ENCODE measurements at regions not wholly inside any gene's neighbourhood (a gene's known extent, or its start where the extent isn't known, plus 50 kb on each side); places are given as distances from the start of the nearest gene placed in this dataset.

DNA sequence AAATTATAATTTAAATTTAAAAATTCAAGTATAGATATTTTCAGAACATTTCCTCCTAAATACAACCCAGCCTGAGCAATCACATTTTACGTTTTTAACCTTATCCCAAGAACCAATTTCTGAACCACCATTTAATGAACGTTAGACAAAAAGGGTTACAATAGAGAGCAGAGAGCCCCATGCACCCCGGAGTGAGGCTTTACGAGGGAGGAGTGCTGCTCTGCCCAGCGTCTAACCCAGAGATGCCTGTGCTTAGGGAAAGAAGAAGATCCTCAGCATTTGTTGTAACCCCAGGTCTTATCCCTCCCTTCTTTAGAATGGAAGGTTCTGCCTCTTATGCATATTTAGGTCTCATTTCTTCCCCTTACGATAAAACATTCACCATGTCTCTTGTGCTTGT lies 169.1 kb downstream of the ICE1 start:
- DNase-seq (no peak), FAIRE-seq (no peak)
- Histone ChIP-seq H3K4me1 (ENCODE audit: control insufficient read depth in 3 of 3, insufficient read depth in 2 of 3, low read depth in 1 of 3, low read length in 2 of 3) (no peaks in the 10 kb centered on the region), H3K36me3 (ENCODE audit: control insufficient read depth in 3 of 3, insufficient read depth in 2 of 3, low read depth in 1 of 3, low read length in 3 of 3) (no peaks in the 10 kb centered on the region), H3K9me3 (ENCODE audit: control insufficient read depth in 2 of 2, insufficient read depth in 1 of 2, low read depth in 1 of 2, low read length in 1 of 2) (no peaks in the 10 kb centered on the region), H3K4me3 (ENCODE audit: low read depth in 1 of 3, low read length in 3 of 3) (no peak overlapping the region), H3K27me3 (ENCODE audit: control insufficient read depth in 3 of 3, insufficient read depth in 3 of 3, low read length in 3 of 3) (no peaks in the 10 kb centered on the region), H3K27ac (ENCODE audit: low read depth in 1 of 3, low read length in 2 of 3) (no peak overlapping the region)
- 71 to 74% (median 74%) methylated on average over 6 of the region's 6 CpGs for WGBS, 3 donors

DNA sequence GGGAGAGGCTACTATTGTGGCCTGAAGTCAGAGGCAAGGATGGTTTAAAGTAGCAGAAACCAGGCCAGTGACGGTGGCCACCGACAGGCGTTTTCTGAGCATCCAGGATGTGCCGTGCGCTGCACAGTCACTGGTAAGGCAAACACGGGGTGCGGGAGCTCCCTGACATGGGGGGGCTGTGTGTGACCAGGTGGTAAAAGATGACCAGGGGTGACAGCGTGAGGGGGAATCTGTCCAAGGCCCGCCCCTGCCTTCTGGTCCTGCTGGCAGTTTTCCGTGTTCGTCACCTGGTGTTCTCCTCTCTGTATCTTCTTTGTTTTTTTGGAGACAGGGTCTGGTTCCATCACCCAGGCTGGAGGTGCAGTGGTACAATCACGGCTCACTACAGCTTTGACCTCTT lies 167.4 kb downstream of the ICE1 start:
- Histone ChIP-seq H3K27ac (ENCODE audit: low read depth in 1 of 3, low read length in 2 of 3) (no peak overlapping the region), H3K4me1 (ENCODE audit: control insufficient read depth in 3 of 3, insufficient read depth in 2 of 3, low read depth in 1 of 3, low read length in 2 of 3) (no peaks in the 10 kb centered on the region), H3K36me3 (ENCODE audit: control insufficient read depth in 3 of 3, insufficient read depth in 2 of 3, low read depth in 1 of 3, low read length in 3 of 3) (no peaks in the 10 kb centered on the region), H3K9me3 (ENCODE audit: control insufficient read depth in 2 of 2, insufficient read depth in 1 of 2, low read depth in 1 of 2, low read length in 1 of 2) (no peaks in the 10 kb centered on the region), H3K4me3 (ENCODE audit: low read depth in 1 of 3, low read length in 3 of 3) (no peak overlapping the region), H3K27me3 (ENCODE audit: control insufficient read depth in 3 of 3, insufficient read depth in 3 of 3, low read length in 3 of 3) (no peaks in the 10 kb centered on the region)
- no peak for FAIRE-seq
- WGBS, 3 donors = 89 to 97% (median 93%) methylated on average over 12 of the region's 12 CpGs
- no peak for DNase-seq

DNA sequence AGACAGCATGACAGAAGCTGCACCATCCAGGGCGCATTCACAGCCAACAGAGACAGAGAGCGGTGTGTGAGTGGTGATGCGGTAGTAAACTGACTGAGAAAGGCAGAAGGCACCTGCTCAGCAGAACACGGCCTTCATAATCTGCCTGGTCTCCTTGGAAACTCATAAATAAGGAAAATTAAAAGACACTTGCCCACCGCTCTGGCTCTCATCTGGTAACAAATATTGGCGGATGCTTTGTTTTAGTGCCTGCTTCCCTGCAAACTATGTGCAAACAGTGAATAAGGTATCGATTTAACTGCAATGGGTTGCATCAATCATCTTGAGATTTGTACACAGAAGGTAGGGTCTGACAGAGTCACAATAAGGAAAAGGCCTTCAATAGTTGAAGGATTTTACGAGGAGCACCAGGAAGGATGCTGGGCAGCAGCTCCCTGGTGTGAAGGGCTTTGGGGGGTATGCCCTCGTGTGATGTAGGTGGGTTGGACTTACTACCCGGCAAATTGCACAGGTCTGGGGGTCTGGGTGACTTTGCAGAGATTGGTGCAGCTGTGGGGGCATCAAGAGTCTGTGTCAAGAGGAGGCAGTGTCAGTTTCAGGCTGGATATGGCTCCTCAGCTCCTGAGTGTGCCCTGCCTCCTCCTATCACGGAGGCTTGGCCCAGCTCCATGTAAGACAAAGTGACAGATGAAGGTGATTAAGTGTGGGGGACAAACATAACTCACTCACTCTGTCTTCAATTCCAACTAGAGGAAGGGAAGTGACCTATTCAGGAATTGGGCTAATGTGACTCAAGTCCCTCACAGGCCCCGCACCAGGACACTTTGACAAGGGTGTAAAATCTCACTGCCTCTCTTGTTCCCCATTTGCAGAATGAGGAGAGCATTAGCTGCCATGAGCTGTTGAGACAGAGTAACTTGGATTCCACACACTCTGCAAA lies 166.7 kb downstream of the ICE1 start:
- Histone ChIP-seq H3K4me1 (ENCODE audit: control insufficient read depth in 3 of 3, insufficient read depth in 2 of 3, low read depth in 1 of 3, low read length in 2 of 3) (no peaks in the 10 kb centered on the region), H3K27ac (ENCODE audit: low read depth in 1 of 3, low read length in 2 of 3) (no peak overlapping the region), H3K36me3 (ENCODE audit: control insufficient read depth in 3 of 3, insufficient read depth in 2 of 3, low read depth in 1 of 3, low read length in 3 of 3) (no peaks in the 10 kb centered on the region), H3K4me3 (ENCODE audit: low read depth in 1 of 3, low read length in 3 of 3) (no peak overlapping the region), H3K9me3 (ENCODE audit: control insufficient read depth in 2 of 2, insufficient read depth in 1 of 2, low read depth in 1 of 2, low read length in 1 of 2) (no peaks in the 10 kb centered on the region), H3K27me3 (ENCODE audit: control insufficient read depth in 3 of 3, insufficient read depth in 3 of 3, low read length in 3 of 3) (no peaks in the 10 kb centered on the region)
- 47 to 65% (median 54%) methylated on average over 12 of the region's 12 CpGs for WGBS, 3 donors
- FAIRE-seq (no peak), DNase-seq (no peak)

DNA sequence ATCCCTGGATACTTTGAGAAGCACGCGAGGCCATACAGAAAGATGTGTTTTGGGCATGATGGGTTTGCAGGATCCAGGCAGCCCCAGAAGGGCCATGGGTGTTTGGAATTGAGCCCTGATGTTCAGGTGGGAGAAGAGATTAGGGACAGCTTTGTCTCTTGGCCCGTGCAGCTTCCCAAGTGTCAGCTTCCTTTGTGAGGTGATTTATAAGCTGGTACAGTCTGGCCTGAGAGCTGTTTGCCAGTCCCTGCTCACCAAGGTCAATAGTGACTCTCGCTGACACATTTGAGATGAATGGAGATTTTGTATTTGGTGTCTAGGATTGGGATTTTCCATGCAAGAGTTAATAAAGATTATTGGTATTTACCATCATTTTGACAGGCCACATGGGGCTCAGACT lies 165.9 kb downstream of the ICE1 start:
- H3K4me1 ChIP-seq (ENCODE audit: control insufficient read depth in 3 of 3, insufficient read depth in 2 of 3, low read depth in 1 of 3, low read length in 2 of 3) = no peaks in the 10 kb centered on the region
- H3K9me3 ChIP-seq (ENCODE audit: control insufficient read depth in 2 of 2, insufficient read depth in 1 of 2, low read depth in 1 of 2, low read length in 1 of 2) = no peaks in the 10 kb centered on the region
- FAIRE-seq (no peak), DNase-seq (no peak)
- no peaks in the 10 kb centered on the region for H3K27me3 ChIP-seq (ENCODE audit: control insufficient read depth in 3 of 3, insufficient read depth in 3 of 3, low read length in 3 of 3)
- H3K4me3 ChIP-seq (ENCODE audit: low read depth in 1 of 3, low read length in 3 of 3) = no peak overlapping the region
- H3K36me3 ChIP-seq (ENCODE audit: control insufficient read depth in 3 of 3, insufficient read depth in 2 of 3, low read depth in 1 of 3, low read length in 3 of 3) = no peaks in the 10 kb centered on the region
- H3K27ac ChIP-seq (ENCODE audit: low read depth in 1 of 3, low read length in 2 of 3) = no peak overlapping the region
- WGBS, 3 donors = 81 to 84% (median 84%) methylated on average over 4 of the region's 4 CpGs

DNA sequence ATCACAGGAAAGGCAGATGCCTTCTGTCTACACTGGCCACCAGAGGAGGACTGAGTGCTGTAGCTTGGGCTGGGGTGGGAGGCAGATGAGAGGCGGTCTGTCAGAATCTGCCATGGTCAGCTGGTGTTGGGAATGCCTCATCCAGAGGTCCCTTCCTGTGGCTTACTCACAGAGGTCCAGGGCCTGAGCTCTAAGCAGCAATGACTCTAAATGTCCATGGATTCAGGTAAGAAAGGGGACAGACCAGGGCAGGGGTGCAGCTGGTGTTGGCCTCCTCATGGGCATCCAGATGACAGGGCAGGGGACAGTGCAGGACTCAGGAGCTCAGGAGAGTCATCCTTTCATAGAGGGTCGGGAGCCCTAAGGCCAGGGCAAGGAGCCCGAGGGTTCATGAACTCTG lies 165.0 kb downstream of the ICE1 start:
- DNase-seq (no peak), FAIRE-seq (no peak)
- no peaks in the 10 kb centered on the region for H3K36me3 ChIP-seq (ENCODE audit: control insufficient read depth in 3 of 3, insufficient read depth in 2 of 3, low read depth in 1 of 3, low read length in 3 of 3)
- H3K27me3 ChIP-seq (ENCODE audit: control insufficient read depth in 3 of 3, insufficient read depth in 3 of 3, low read length in 3 of 3) = no peaks in the 10 kb centered on the region
- no peaks in the 10 kb centered on the region for H3K9me3 ChIP-seq (ENCODE audit: control insufficient read depth in 2 of 2, insufficient read depth in 1 of 2, low read depth in 1 of 2, low read length in 1 of 2)
- 57 to 67% (median 64%) methylated on average over 3 of the region's 3 CpGs for WGBS, 3 donors
- no peak overlapping the region for H3K4me3 ChIP-seq (ENCODE audit: low read depth in 1 of 3, low read length in 3 of 3)
- H3K4me1 ChIP-seq (ENCODE audit: control insufficient read depth in 3 of 3, insufficient read depth in 2 of 3, low read depth in 1 of 3, low read length in 2 of 3) = no peaks in the 10 kb centered on the region
- no peak overlapping the region for H3K27ac ChIP-seq (ENCODE audit: low read depth in 1 of 3, low read length in 2 of 3)

DNA sequence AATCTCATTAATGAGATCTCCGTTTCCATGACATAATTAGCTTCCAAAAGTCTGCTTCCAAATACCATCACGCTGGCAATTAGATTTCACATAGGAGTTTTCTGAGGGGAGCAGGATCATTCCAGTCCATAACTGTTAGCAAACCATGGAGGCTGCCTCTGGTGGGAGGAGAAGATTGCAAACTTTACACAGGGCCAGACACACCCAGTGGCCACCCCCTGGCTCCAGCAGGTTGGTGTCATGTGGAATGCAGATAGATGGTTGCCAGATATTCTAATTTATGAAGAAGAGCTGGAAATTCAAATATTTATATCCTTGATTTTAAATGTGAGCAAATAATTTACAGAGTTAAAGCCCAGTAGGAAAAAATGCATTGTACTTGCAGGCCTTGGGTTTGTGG lies 164.2 kb downstream of the ICE1 start:
- H3K27me3 ChIP-seq (ENCODE audit: control insufficient read depth in 3 of 3, insufficient read depth in 3 of 3, low read length in 3 of 3) = no peaks in the 10 kb centered on the region
- H3K9me3 ChIP-seq (ENCODE audit: control insufficient read depth in 2 of 2, insufficient read depth in 1 of 2, low read depth in 1 of 2, low read length in 1 of 2) = no peaks in the 10 kb centered on the region
- WGBS, 3 donors = 40 to 45% (median 43%) methylated on average over 2 of the region's 2 CpGs
- no peak overlapping the region for H3K4me3 ChIP-seq (ENCODE audit: low read depth in 1 of 3, low read length in 3 of 3)
- H3K36me3 ChIP-seq (ENCODE audit: control insufficient read depth in 3 of 3, insufficient read depth in 2 of 3, low read depth in 1 of 3, low read length in 3 of 3) = no peaks in the 10 kb centered on the region
- H3K27ac ChIP-seq (ENCODE audit: low read depth in 1 of 3, low read length in 2 of 3) = no peak overlapping the region
- DNase-seq (no peak), FAIRE-seq (no peak)
- H3K4me1 ChIP-seq (ENCODE audit: control insufficient read depth in 3 of 3, insufficient read depth in 2 of 3, low read depth in 1 of 3, low read length in 2 of 3) = no peaks in the 10 kb centered on the region

DNA sequence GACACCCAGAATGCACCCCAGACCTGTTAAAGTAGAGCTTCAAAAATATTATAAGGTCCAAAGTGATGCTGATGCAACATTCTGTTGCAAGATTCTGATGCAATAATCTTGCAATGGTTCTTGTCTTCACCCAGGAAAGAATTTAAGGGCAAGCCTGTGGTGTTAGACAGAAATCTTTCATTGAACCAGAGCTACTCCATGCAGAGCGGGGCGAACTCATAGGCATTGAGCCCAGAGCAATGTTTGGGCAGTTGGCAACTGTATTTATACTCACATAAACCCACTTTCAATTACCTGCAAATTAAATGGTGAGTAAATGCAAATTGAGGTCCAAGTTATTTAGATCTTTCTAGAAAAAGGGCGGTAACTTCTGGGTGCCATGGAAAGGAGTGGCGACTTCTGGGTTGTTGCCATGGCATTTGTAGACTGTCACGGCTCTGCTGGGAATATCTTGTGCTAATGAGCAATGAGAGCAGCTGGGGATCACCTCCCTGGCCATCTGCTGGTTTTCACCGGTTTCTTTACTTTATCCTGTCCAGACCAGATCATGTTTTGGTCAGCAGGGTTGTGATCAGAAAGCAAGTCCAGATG lies 163.4 kb downstream of the ICE1 start:
- 70 to 77% (median 75%) methylated on average over 6 of the region's 6 CpGs for WGBS, 3 donors
- no peak for FAIRE-seq
- no peaks in the 10 kb centered on the region for H3K4me1 ChIP-seq (ENCODE audit: control insufficient read depth in 3 of 3, insufficient read depth in 2 of 3, low read depth in 1 of 3, low read length in 2 of 3)

DNA sequence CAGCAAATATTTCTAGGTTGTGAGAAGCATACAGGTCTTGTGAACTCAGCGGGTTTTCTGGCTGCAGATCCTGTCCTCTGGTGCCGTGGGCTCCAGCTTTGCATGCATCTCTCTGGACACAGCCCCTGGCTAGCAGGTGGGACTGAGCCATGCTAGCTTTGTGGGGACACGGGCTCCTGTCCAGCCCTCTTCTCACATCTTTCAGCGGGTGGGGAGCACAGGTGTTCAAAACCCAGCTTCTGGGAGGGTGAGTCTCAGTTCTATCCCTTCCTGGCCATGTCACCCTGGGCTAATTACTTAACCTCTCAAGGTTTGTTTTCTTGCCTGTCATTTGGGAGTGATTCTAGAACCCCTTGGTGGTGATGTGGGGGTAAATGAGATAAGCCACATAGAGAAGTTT lies 162.3 kb downstream of the ICE1 start:
- 63 to 83% (median 78%) methylated on average over 4 of the region's 4 CpGs for WGBS, 3 donors
- H3K4me1 ChIP-seq (ENCODE audit: control insufficient read depth in 3 of 3, insufficient read depth in 2 of 3, low read depth in 1 of 3, low read length in 2 of 3) = no peaks in the 10 kb centered on the region
- FAIRE-seq (no peak), DNase-seq (no peak)
- no peak overlapping the region for H3K27ac ChIP-seq (ENCODE audit: low read depth in 1 of 3, low read length in 2 of 3)
- no peaks in the 10 kb centered on the region for H3K36me3 ChIP-seq (ENCODE audit: control insufficient read depth in 3 of 3, insufficient read depth in 2 of 3, low read depth in 1 of 3, low read length in 3 of 3)
- H3K9me3 ChIP-seq (ENCODE audit: control insufficient read depth in 2 of 2, insufficient read depth in 1 of 2, low read depth in 1 of 2, low read length in 1 of 2) = no peaks in the 10 kb centered on the region
- no peaks in the 10 kb centered on the region for H3K27me3 ChIP-seq (ENCODE audit: control insufficient read depth in 3 of 3, insufficient read depth in 3 of 3, low read length in 3 of 3)
- H3K4me3 ChIP-seq (ENCODE audit: low read depth in 1 of 3, low read length in 3 of 3) = no peak overlapping the region

More for the DNA sequence above, 163.4 kb downstream of the ICE1 start:
- Histone ChIP-seq H3K27ac (ENCODE audit: low read depth in 1 of 3, low read length in 2 of 3) (no peak overlapping the region), H3K36me3 (ENCODE audit: control insufficient read depth in 3 of 3, insufficient read depth in 2 of 3, low read depth in 1 of 3, low read length in 3 of 3) (no peaks in the 10 kb centered on the region), H3K9me3 (ENCODE audit: control insufficient read depth in 2 of 2, insufficient read depth in 1 of 2, low read depth in 1 of 2, low read length in 1 of 2) (no peaks in the 10 kb centered on the region), H3K27me3 (ENCODE audit: control insufficient read depth in 3 of 3, insufficient read depth in 3 of 3, low read length in 3 of 3) (no peaks in the 10 kb centered on the region), H3K4me3 (ENCODE audit: low read depth in 1 of 3, low read length in 3 of 3) (no peak overlapping the region)
- DNase-seq = no peak

Data from small intestine (tissue), 7 donors.